Midbrain (tissue), 1 donor: ENCODE measurements at regions not wholly inside any gene's neighbourhood (a gene's known extent, or its start where the extent isn't known, plus 50 kb on each side); places are given as distances from the start of the nearest gene placed in this dataset.

Experiments used
- DNase-seq: peaks from one replicate; lab custom pipeline; 2025; lab: John Stamatoyannopoulos, UW

- DNase-seq, result no peak
Observed at GRCh38 chr6:21381331-21381963, 212.1 kb upstream of the SOX4 start.

GRCh38 chr6:21382821-21383449 is 210.6 kb upstream of the SOX4 start:
- DNase-seq, result no peak

GRCh38 chr6:21383450-21384085 is 210.0 kb upstream of the SOX4 start:
- DNase-seq, result no peak

GRCh38 chr6:21384216-21384615 is 209.3 kb upstream of the SOX4 start:
- no peak for DNase-seq

GRCh38 chr6:21386744-21387143 is 206.8 kb upstream of the SOX4 start:
- no peak for DNase-seq

- no peak for DNase-seq
Observed at GRCh38 chr6:21390532-21391213, 202.9 kb upstream of the SOX4 start.

GRCh38 chr6:21392177-21392576 is 201.4 kb upstream of the SOX4 start:
- no peak for DNase-seq

GRCh38 chr6:21393441-21394165 is 199.9 kb upstream of the SOX4 start:
- no peak for DNase-seq

GRCh38 chr6:21395121-21395520 is 198.4 kb upstream of the SOX4 start:
- DNase-seq, result no peak

GRCh38 chr6:21396313-21396712 is 197.2 kb upstream of the SOX4 start:
- no peak for DNase-seq

GRCh38 chr6:21398741-21399325 is 194.7 kb upstream of the SOX4 start:
- DNase-seq, result no peak

- DNase-seq, result no peak
Observed at GRCh38 chr6:21402368-21402767, 191.2 kb upstream of the SOX4 start.

GRCh38 chr6:21404577-21404976 is 189.0 kb upstream of the SOX4 start:
- no peak for DNase-seq

- DNase-seq, result no peak
Observed at GRCh38 chr6:21406316-21406715, 187.2 kb upstream of the SOX4 start.

GRCh38 chr6:21409231-21409630 is 184.3 kb upstream of the SOX4 start:
- DNase-seq, result no peak

GRCh38 chr6:21413428-21413827 is 180.1 kb upstream of the SOX4 start:
- DNase-seq, result no peak

GRCh38 chr6:21414065-21414464 is 179.5 kb upstream of the SOX4 start:
- DNase-seq, result no peak

- DNase-seq, result no peak
Observed at GRCh38 chr6:21420146-21420878, 173.2 kb upstream of the SOX4 start.

- DNase-seq, result no peak
Observed at GRCh38 chr6:21420926-21421325, 172.6 kb upstream of the SOX4 start.

GRCh38 chr6:21423106-21423854 is 170.3 kb upstream of the SOX4 start:
- no peak for DNase-seq
